Muscle of leg (tissue), 3 donors: ENCODE measurements at regions not wholly inside any gene's neighbourhood (a gene's known extent, or its start where the extent isn't known, plus 50 kb on each side); places are given as distances from the start of the nearest gene placed in this dataset.
A peak's percentile ranks its signal among the peaks of the same experiment; 100 is the strongest.
"Not testable (repeated sequence)": the region's sequence is repeated elsewhere in the genome, so short reads cannot be mapped to it uniquely, and the experiment has no call there.

Source experiments
- DNase-seq: peaks from one replicate; pipeline ENCODE4 v3.0.0; 2013
- H3K27ac ChIP-seq: one replicate; pipeline ENCODE4 v1.5.1; 2013; ENCODE audit warnings: mild to moderate bottlenecking, low read length, control low read depth
- H3K27me3 ChIP-seq: one replicate; pipeline ENCODE4 v1.6.1; 2013; ENCODE audit warnings: low read length; ENCODE audit not compliant: control insufficient read depth, insufficient read depth
- H3K36me3 ChIP-seq: one replicate; pipeline ENCODE4 v1.6.1; 2013; ENCODE audit warnings: low read length; ENCODE audit not compliant: control insufficient read depth, insufficient read depth
- H3K4me1 ChIP-seq: one replicate; pipeline ENCODE4 v1.6.1; 2013; ENCODE audit warnings: low read length; ENCODE audit not compliant: control insufficient read depth, insufficient read depth
- H3K4me3 ChIP-seq: one replicate; pipeline ENCODE4 v1.5.1; 2013; ENCODE audit warnings: low read length, control low read depth
- H3K9me3 ChIP-seq: replicated peaks from 2 replicates; pipeline ENCODE4 v1.6.1; 2013; ENCODE audit warnings: low read depth, low read length; ENCODE audit not compliant: control insufficient read depth
- WGBS: methylation state at CpG from one replicate; pipeline ENCODE4 v1.1.5; 2013; ENCODE audit warnings: missing lambda C conversion rate; ENCODE audit not compliant: insufficient coverage; 5-methylcytosine and 5-hydroxymethylcytosine counted together

- H3K36me3 ChIP-seq, H3K4me3 ChIP-seq, H3K27ac ChIP-seq, H3K27me3 ChIP-seq, H3K4me1 ChIP-seq, DNase-seq, H3K9me3 ChIP-seq: not testable (repeated sequence)
- 93% methylated on average over 30 of the region's 50 CpGs for WGBS
These were observed 765.4 kb downstream of the TAF11L14 start for GRCh38 chr5:18399461-18400327.

- H3K4me3 ChIP-seq, result no peak overlapping the region
- no peaks in the 10 kb centered on the region for H3K4me1 ChIP-seq
- DNase-seq, result no peak
- H3K9me3 ChIP-seq, result no peaks in the 10 kb centered on the region
- H3K27ac ChIP-seq, result no peak overlapping the region
- H3K27me3 ChIP-seq, result no peaks in the 10 kb centered on the region
- no CpG with 5 or more reads among the region's 1 CpG for WGBS
- no peaks in the 10 kb centered on the region for H3K36me3 ChIP-seq
These were observed 768.9 kb downstream of the TAF11L14 start for GRCh38 chr5:18403141-18403540.

GRCh38 chr5:18403941-18404438 is 769.7 kb downstream of the TAF11L14 start:
- Histone ChIP-seq H3K27me3 (no peaks in the 10 kb centered on the region), H3K36me3 (no peaks in the 10 kb centered on the region), H3K27ac (no peak overlapping the region), H3K4me1 (no peaks in the 10 kb centered on the region), H3K9me3 (no peaks in the 10 kb centered on the region), H3K4me3 (no peak overlapping the region)
- no CpG with 5 or more reads among the region's 3 CpGs for WGBS
- DNase-seq, result no peak

- WGBS, result no CpG with 5 or more reads among the region's 1 CpG
- no peaks in the 10 kb centered on the region for H3K4me1 ChIP-seq
- H3K27ac ChIP-seq, result no peak overlapping the region
- H3K27me3 ChIP-seq, result no peaks in the 10 kb centered on the region
- DNase-seq, result no peak
- H3K9me3 ChIP-seq, result no peaks in the 10 kb centered on the region
- H3K36me3 ChIP-seq, result no peaks in the 10 kb centered on the region
- H3K4me3 ChIP-seq, result no peak overlapping the region
These were observed 786.5 kb downstream of the TAF11L14 start for GRCh38 chr5:18420711-18421110.

DNA sequence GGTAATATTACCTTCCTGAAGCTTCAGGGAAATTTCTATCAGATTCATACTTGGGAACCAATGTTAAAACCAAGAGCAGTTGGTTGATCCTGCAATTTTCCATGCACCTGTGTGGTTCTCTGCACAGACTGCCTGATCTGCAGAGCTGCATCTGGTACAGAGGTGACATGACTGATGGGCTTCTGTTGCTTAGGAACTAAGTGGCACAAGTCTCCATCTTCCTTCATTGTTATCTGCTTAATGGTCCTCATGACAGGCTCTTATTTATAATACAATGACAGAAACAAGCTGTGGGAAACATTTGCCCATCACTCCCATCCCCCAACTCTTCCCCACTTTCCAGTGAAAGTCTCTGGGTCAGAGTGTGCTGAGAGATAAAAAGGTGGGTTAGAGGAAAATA is 799.1 kb downstream of the TAF11L14 start:
- Histone ChIP-seq H3K4me1 (no peaks in the 10 kb centered on the region), H3K4me3 (no peak overlapping the region), H3K9me3 (no peaks in the 10 kb centered on the region), H3K36me3 (no peaks in the 10 kb centered on the region), H3K27me3 (no peaks in the 10 kb centered on the region), H3K27ac (no peak overlapping the region)
- no peak for DNase-seq

DNA sequence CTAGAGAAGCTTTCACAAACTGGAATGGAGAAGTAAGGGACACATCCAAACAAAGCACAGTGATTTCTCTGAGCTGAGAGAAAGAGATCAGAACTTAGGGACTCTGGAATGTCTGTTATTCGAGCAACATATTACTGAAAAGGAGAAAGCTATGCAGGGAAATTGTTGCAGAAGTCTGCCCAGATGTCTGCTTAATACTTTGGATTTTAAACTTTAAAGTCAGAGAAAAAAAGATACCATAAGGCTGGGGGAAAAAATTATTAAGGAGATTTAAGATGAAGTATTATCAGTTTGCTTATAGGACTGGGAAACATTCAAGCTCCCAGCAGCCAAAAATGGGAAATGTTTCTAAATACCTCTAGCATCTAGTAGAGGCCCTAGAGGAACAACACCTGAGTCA is 803.9 kb downstream of the TAF11L14 start:
- DNase-seq, result no peak
- H3K27me3 ChIP-seq, result no peaks in the 10 kb centered on the region
- no peak overlapping the region for H3K27ac ChIP-seq
- no peaks in the 10 kb centered on the region for H3K36me3 ChIP-seq
- H3K9me3 ChIP-seq, result no peaks in the 10 kb centered on the region
- WGBS, result no CpG with 5 or more reads among the region's 1 CpG
- no peaks in the 10 kb centered on the region for H3K4me1 ChIP-seq
- H3K4me3 ChIP-seq, result no peak overlapping the region

DNA sequence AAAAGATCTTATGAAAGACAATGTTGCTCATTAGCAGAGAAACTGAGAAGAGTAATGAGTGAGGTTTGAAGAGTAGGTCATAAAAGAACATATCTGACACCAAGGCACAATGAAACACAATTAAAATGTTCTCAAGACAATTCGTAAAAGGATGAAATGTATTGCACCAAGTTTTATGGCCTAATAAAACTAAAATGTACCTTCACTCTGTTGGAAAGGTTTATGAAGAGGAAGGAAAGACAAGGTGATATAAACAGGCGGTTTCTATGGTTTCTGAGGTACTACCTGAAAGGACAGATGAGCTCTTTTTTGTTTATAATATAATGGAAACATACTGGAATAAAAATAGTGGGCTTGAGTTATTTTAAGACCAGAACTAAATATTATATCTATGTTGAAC is 821.3 kb downstream of the TAF11L14 start:
- Histone ChIP-seq H3K4me3 (no peak overlapping the region), H3K36me3 (no peaks in the 10 kb centered on the region), H3K27ac (no peak overlapping the region), H3K27me3 (no peaks in the 10 kb centered on the region), H3K9me3 (no peaks in the 10 kb centered on the region), H3K4me1 (no peaks in the 10 kb centered on the region)
- DNase-seq, result no peak
- no CpG with 5 or more reads among the region's 2 CpGs for WGBS

GRCh38 chr5:18457255-18457654 is 823.0 kb downstream of the TAF11L14 start:
- Histone ChIP-seq H3K4me3 (no peak overlapping the region), H3K27ac (no peak overlapping the region), H3K27me3 (no peaks in the 10 kb centered on the region), H3K36me3 (no peaks in the 10 kb centered on the region), H3K4me1 (no peaks in the 10 kb centered on the region), H3K9me3 (no peaks in the 10 kb centered on the region)
- DNase-seq, result no peak
- no CpG with 5 or more reads among the region's 5 CpGs for WGBS

- WGBS, result 80% methylated on average over 1 of the region's 1 CpG
- Histone ChIP-seq H3K9me3 (no peaks in the 10 kb centered on the region), H3K4me3 (no peak overlapping the region), H3K36me3 (no peaks in the 10 kb centered on the region), H3K27ac (no peak overlapping the region), H3K27me3 (no peaks in the 10 kb centered on the region), H3K4me1 (no peaks in the 10 kb centered on the region)
- no peak for DNase-seq
These were observed 827.5 kb downstream of the TAF11L14 start for GRCh38 chr5:18461766-18462165.

DNA sequence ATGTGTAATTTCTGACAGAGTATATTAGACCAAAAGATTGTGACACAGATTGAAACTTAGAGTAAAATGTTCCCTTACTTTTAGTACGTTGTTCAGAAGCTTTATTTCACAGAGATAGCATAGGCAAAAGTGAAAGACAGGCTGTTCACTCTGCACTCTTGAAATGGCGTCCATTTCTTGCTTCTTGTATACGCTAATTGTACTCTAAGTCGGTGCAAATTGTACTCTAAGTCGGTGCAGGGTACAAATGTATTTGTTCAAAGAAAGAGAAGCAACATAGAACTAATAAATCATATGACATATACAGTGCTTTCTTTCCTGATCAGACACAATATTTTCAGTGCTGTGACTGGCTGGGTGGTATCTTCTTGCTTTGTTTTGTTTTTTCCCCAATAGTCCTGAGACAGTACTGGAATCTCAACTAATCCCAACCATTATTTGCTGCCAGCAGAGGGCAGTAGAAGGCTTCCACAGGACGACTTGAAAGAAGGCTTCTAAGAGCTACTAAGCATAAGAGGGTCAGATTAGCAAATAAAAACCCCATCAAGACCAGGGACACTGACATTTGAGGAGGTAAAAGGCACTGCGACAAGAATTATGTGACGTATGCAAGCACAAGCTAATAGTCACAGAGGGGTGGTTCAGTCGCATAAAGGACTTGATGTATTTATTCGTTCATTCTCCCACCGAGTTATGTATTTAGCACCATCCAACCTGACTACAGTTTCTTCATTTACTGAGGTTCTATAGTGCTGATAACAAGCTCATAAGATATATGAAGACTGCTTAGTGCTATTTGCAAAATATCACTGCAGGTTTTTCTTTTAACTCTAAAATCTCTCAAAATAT is 831.8 kb downstream of the TAF11L14 start:
- WGBS, result no CpG with 5 or more reads among the region's 11 CpGs
- DNase-seq, result peak; percentile 83
- H3K27me3 ChIP-seq, result no peaks in the 10 kb centered on the region

More for the DNA sequence above, 831.8 kb downstream of the TAF11L14 start:
- Histone ChIP-seq H3K4me1 (no peaks in the 10 kb centered on the region), H3K4me3 (no peak overlapping the region), H3K9me3 (no peaks in the 10 kb centered on the region), H3K27ac (no peak overlapping the region), H3K36me3 (no peaks in the 10 kb centered on the region)
